Heart left ventricle (tissue), 13 donors: ENCODE measurements at regions not wholly inside any gene's neighbourhood (a gene's known extent, or its start where the extent isn't known, plus 50 kb on each side); places are given as distances from the start of the nearest gene placed in this dataset.

Experiments
- POLR2A ChIP-seq, 2 donors: fragments of 450-650 bp; IDR thresholded peaks; one replicate each; pipeline ENCODE4 v1.6.1; 2017; ENCODE audit warnings: antibody characterized with exemption in 2 of 2, mild to moderate bottlenecking in 2 of 2, moderate library complexity in 2 of 2
- TF ChIP-seq, protein P1 (sequence below), 12 donors: fragments of 200-600 bp; sonication (generic) in 4 of 12; IDR thresholded peaks; one replicate each; pipeline versions ENCODE4 v1.5.0 to v1.8.0; 2018 to 2022; ENCODE audit warnings: antibody characterized with exemption in 12 of 12, mild to moderate bottlenecking in 5 of 12
- donor health status: ischemic (EF 13 %, LVEDD 7.1; RV severe dilation, severe dysfunction).
- donor health status: DM: no; HTN: yes; CAD: no.
- donor health status: DM: no; HTN: no; CAD: no.
- donor health status: ischemic (EF 25% LVEDD 6.9; RV normal size, moderate dysfunction).
- donor health status: ischemic (EF 25% LVEDD 5.7; RV mildly dilated, moderate dysfunction).
- donor health status: ischemic (EF 35%, LVEDD 5.7; RV mildly dilated, moderate dysfunction).
- donor health status: nonischemic (EF 11% LVEDD 7.7; RV severe dilation, severe dysfunction).
- donor health status: DM: yes; HTN: yes; CAD: no.
- donor health status: PGD.
- donor health status: ischemic (EF 29% LVEDD 5.4; RV normal size, mild dysfunction).
- donor health status: nonischemic (EF 23%, LVEDD 6.1; RV moderate dilation, normal function).

DNA sequence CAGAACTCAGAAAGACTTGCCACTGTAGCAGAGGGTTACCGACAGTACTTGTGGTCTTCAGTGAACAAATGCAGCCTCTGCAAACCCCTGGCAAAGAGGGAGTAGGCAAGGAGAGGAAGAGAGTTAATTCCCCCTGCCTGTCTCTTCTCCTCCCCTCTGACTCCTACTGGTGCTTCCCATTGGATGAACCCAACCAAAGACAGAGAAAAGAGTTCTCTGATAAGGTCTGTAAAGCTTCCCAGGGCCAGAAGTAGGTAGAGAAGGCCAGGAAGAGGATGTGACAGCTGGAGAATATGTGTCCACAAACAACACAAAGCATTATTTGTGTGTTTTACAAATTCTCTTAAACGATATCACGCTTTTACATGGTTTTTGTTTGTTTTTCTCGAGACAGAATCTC lies 66.6 kb upstream of the GPCPD1 start:
- TF ChIP-seq, protein P1, sequence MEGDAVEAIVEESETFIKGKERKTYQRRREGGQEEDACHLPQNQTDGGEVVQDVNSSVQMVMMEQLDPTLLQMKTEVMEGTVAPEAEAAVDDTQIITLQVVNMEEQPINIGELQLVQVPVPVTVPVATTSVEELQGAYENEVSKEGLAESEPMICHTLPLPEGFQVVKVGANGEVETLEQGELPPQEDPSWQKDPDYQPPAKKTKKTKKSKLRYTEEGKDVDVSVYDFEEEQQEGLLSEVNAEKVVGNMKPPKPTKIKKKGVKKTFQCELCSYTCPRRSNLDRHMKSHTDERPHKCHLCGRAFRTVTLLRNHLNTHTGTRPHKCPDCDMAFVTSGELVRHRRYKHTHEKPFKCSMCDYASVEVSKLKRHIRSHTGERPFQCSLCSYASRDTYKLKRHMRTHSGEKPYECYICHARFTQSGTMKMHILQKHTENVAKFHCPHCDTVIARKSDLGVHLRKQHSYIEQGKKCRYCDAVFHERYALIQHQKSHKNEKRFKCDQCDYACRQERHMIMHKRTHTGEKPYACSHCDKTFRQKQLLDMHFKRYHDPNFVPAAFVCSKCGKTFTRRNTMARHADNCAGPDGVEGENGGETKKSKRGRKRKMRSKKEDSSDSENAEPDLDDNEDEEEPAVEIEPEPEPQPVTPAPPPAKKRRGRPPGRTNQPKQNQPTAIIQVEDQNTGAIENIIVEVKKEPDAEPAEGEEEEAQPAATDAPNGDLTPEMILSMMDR (IDR thresholded peaks at IDR 0.05): no peak
- no peak for TF ChIP-seq POLR2A (IDR thresholded peaks at IDR 0.05)
